H9 (cell line): ENCODE measurements at regions not wholly inside any gene's neighbourhood (a gene's known extent, or its start where the extent isn't known, plus 50 kb on each side); places are given as distances from the start of the nearest gene placed in this dataset.

Experiments
- DNase-seq: peaks from one replicate; pipeline ENCODE4 v3.0.0-alpha.2; 2017
- H2AFZ ChIP-seq: one replicate; pipeline ENCODE4 v1.6.1; 2013; ENCODE audit warnings: mild to moderate bottlenecking, low read length, control low read depth, moderate library complexity
- H2AK5ac ChIP-seq: 2 replicates; pipeline ENCODE4 v1.6.1; 2013; ENCODE audit warnings: low read length, control low read depth, mixed read lengths; ENCODE audit not compliant: insufficient read length
- H2BK120ac ChIP-seq: one replicate; pipeline ENCODE4 v1.6.1; 2013; ENCODE audit warnings: low read depth, mild to moderate bottlenecking, low read length, control low read depth, inconsistent platforms; ENCODE audit not compliant: poor library complexity, severe bottlenecking
- H2BK12ac ChIP-seq: 2 replicates; pipeline ENCODE4 v1.6.1; 2013; ENCODE audit warnings: low read length, control low read depth, mixed read lengths, low read depth; ENCODE audit not compliant: insufficient read length
- H2BK15ac ChIP-seq: 2 replicates; pipeline ENCODE4 v1.6.1; 2013; ENCODE audit warnings: low read depth, low read length, control low read depth
- H2BK20ac ChIP-seq: one replicate; pipeline ENCODE4 v1.6.1; 2013; ENCODE audit warnings: low read depth, mild to moderate bottlenecking, low read length, control low read depth, inconsistent platforms; ENCODE audit not compliant: poor library complexity, severe bottlenecking
- H2BK5ac ChIP-seq: 2 replicates; pipeline ENCODE4 v1.6.1; 2013; ENCODE audit warnings: low read length, control low read depth, mixed read lengths; ENCODE audit not compliant: insufficient read length
- H3K14ac ChIP-seq: 2 replicates; pipeline ENCODE4 v1.6.1; 2013; ENCODE audit warnings: low read length, control low read depth; ENCODE audit not compliant: insufficient read depth
- H3K18ac ChIP-seq: 2 replicates; pipeline ENCODE4 v1.6.1; 2013; ENCODE audit warnings: low read depth, mild to moderate bottlenecking, mixed read lengths, low read length, control low read depth; ENCODE audit not compliant: insufficient read length
- H3K23ac ChIP-seq: 2 replicates; pipeline ENCODE4 v1.6.1; 2013; ENCODE audit warnings: low read length, control low read depth, mixed read lengths, low read depth; ENCODE audit not compliant: insufficient read length
- H3K23me2 ChIP-seq: 2 replicates; pipeline ENCODE4 v1.6.1; 2013; ENCODE audit warnings: low read depth, mild to moderate bottlenecking, mixed read lengths, low read length, control low read depth; ENCODE audit not compliant: insufficient read length, poor library complexity, severe bottlenecking
- H3K27ac ChIP-seq: 2 replicates; pipeline ENCODE4 v1.5.1; 2013; ENCODE audit warnings: low read length, control low read depth, mixed read lengths, low read depth; ENCODE audit not compliant: insufficient read length
- H3K27me3 ChIP-seq: 2 replicates; pipeline ENCODE4 v1.6.1; 2013; ENCODE audit warnings: low read length, control low read depth, inconsistent platforms; ENCODE audit not compliant: insufficient read depth
- H3K4ac ChIP-seq: 2 replicates; pipeline ENCODE4 v1.6.1; 2013; ENCODE audit warnings: low read depth, mild to moderate bottlenecking, control low read depth, inconsistent platforms, low read length, moderate library complexity
- H3K4me1 ChIP-seq: 2 replicates; pipeline ENCODE4 v1.6.1; 2013; ENCODE audit warnings: low read length, control low read depth, inconsistent platforms; ENCODE audit not compliant: insufficient read depth
- H3K4me2 ChIP-seq: 2 replicates; pipeline ENCODE4 v1.6.1; 2013; ENCODE audit warnings: low read length, control low read depth, mixed read lengths; ENCODE audit not compliant: insufficient read length, insufficient read depth
- H3K56ac ChIP-seq: 2 replicates; pipeline ENCODE4 v1.6.1; 2013; ENCODE audit warnings: low read depth, mild to moderate bottlenecking, mixed read lengths, low read length, control low read depth; ENCODE audit not compliant: insufficient read length
- H3K79me1 ChIP-seq: 2 replicates; pipeline ENCODE4 v1.6.1; 2013; ENCODE audit warnings: low read depth, mild to moderate bottlenecking, moderate library complexity, low read length, control low read depth, inconsistent platforms; ENCODE audit not compliant: insufficient read depth, poor library complexity, severe bottlenecking
- H3K79me2 ChIP-seq: 2 replicates; pipeline ENCODE4 v1.6.1; 2013; ENCODE audit warnings: low read length, control low read depth, inconsistent platforms; ENCODE audit not compliant: insufficient read depth
- H3K9ac ChIP-seq: 2 replicates; pipeline ENCODE4 v1.6.1; 2013; ENCODE audit warnings: low read length, control low read depth, mixed read lengths; ENCODE audit not compliant: insufficient read length; ENCODE audit errors: extremely low read depth
- H3K9me3 ChIP-seq: one replicate; pipeline ENCODE4 v1.6.1; 2013; ENCODE audit warnings: low read depth, low read length, inconsistent platforms; ENCODE audit not compliant: control insufficient read depth
- H3T11ph ChIP-seq: one replicate; pipeline ENCODE4 v1.6.1; 2013; ENCODE audit warnings: mild to moderate bottlenecking, low read length, control low read depth, inconsistent platforms
- H4K20me1 ChIP-seq: one replicate; pipeline ENCODE4 v1.6.1; 2013; ENCODE audit not compliant: control insufficient read depth, insufficient read length, insufficient read depth
- H4K5ac ChIP-seq: 2 replicates; pipeline ENCODE4 v1.6.1; 2013; ENCODE audit warnings: low read depth, mild to moderate bottlenecking, mixed read lengths, low read length, control low read depth; ENCODE audit not compliant: insufficient read length
- H4K8ac ChIP-seq: replicated peaks from 2 replicates; pipeline ENCODE4 v1.6.1; 2013; ENCODE audit warnings: low read length, control low read depth, mixed read lengths, low read depth; ENCODE audit not compliant: insufficient read length
- H4K91ac ChIP-seq: 2 replicates; pipeline ENCODE4 v1.6.1; 2013; ENCODE audit warnings: low read depth, mild to moderate bottlenecking, moderate library complexity, mixed read lengths, low read length, control low read depth; ENCODE audit not compliant: insufficient read length
- H3K27ac Mint-ChIP-seq, 3 experiments: 2 replicates in 2 of 3; 3 replicates in 1 of 3; pipeline ENCODE4 v1.8.0; 2020 to 2021; ENCODE audit warnings: mixed read lengths in 3 of 3, mild to moderate bottlenecking in 1 of 3, moderate library complexity in 1 of 3
- H3K27me3 Mint-ChIP-seq: 2 replicates; pipeline ENCODE4 v1.8.0; 2021; ENCODE audit warnings: low read depth, mild to moderate bottlenecking, moderate library complexity, mixed read lengths
- H3K36me3 Mint-ChIP-seq, 3 experiments: 2 replicates in 2 of 3; 3 replicates in 1 of 3; pipeline ENCODE4 v1.8.0; 2020 to 2021; ENCODE audit warnings: low read depth in 3 of 3, mixed read lengths in 3 of 3; ENCODE audit not compliant: insufficient read depth in 1 of 3
- H3K4me1 Mint-ChIP-seq, 2 experiments: 2 replicates each; pipeline ENCODE4 v1.8.0; 2020; ENCODE audit warnings: mixed read lengths in 2 of 2
- H3K4me3 Mint-ChIP-seq, 2 experiments: 2 replicates in 1 of 2; 3 replicates in 1 of 2; pipeline ENCODE4 v1.8.0; 2020 to 2021; ENCODE audit warnings: mild to moderate bottlenecking in 2 of 2, mixed read lengths in 2 of 2, moderate library complexity in 1 of 2
- H3K9me3 Mint-ChIP-seq, 2 experiments: 2 replicates in 1 of 2; 3 replicates in 1 of 2; pipeline ENCODE4 v1.8.0; 2020; ENCODE audit warnings: mild to moderate bottlenecking in 2 of 2, mixed read lengths in 2 of 2, moderate library complexity in 1 of 2
- CTCF ChIP-seq: fragments of 200-600 bp; sonication (generic); conservative IDR thresholded peaks from 3 replicates; pipeline ENCODE4 v1.8.0; 2021; ENCODE audit warnings: antibody characterized with exemption, mild to moderate bottlenecking
- WGBS: extraction: QIAGEN DNeasy Blood & Tissue Kit; methylation state at CpG from one replicate; pipeline ENCODE4 v1.1.7; 2013; ENCODE audit warnings: missing lambda C conversion rate, low lambda C conversion rate, mixed read lengths; ENCODE audit not compliant: insufficient read length; ENCODE audit errors: extremely low coverage; 5-methylcytosine and 5-hydroxymethylcytosine counted together

- no peaks in the 10 kb centered on the region for H3K79me1 ChIP-seq
- Mint-ChIP-seq H3K36me3 (no peaks in the 10 kb centered on the region; a peak in 1 of 7 replicates), H3K27ac (no peak overlapping the region), H3K9me3 (no peaks in the 10 kb centered on the region), H3K4me1 (peaks cover 16 to 22% of the 10 kb centered on the region in 2 experiments), H3K27me3 (no peaks in the 10 kb centered on the region), H3K4me3 (no peak overlapping the region)
- H2AK5ac ChIP-seq, result no peak overlapping the region
- no CpG with 5 or more reads among the region's 3 CpGs for WGBS
- H3K27ac ChIP-seq, result no peak overlapping the region
- no peak overlapping the region for H3K4ac ChIP-seq
- H3K18ac ChIP-seq, result no peak overlapping the region
- no peaks in the 10 kb centered on the region for H3K23me2 ChIP-seq
- H4K8ac ChIP-seq, result no peak overlapping the region
- H3K9ac ChIP-seq, result no peak overlapping the region
- no peaks in the 10 kb centered on the region for H3K79me2 ChIP-seq
- peak; percentile 44; the same call in 2 of the 3 replicates for TF ChIP-seq CTCF
- no peaks in the 10 kb centered on the region for H4K20me1 ChIP-seq
- no peak overlapping the region for H4K91ac ChIP-seq
- H3K9me3 ChIP-seq, result no peaks in the 10 kb centered on the region
- H2BK12ac ChIP-seq, result no peak overlapping the region
- H3K4me1 ChIP-seq, result no peaks in the 10 kb centered on the region
- H2AFZ ChIP-seq, result no peak overlapping the region
- H3K56ac ChIP-seq, result no peak overlapping the region
- H2BK20ac ChIP-seq, result no peak overlapping the region
- H3T11ph ChIP-seq, result no peak overlapping the region
- H3K23ac ChIP-seq, result no peak overlapping the region
- no peak overlapping the region for H2BK120ac ChIP-seq
- H3K14ac ChIP-seq, result no peak overlapping the region
- H2BK5ac ChIP-seq, result no peak overlapping the region
- no peak overlapping the region for H4K5ac ChIP-seq
- no peak overlapping the region for H2BK15ac ChIP-seq
- DNase-seq, result no peak
- no peak overlapping the region for H3K4me2 ChIP-seq
- no peaks in the 10 kb centered on the region for H3K27me3 ChIP-seq
Measured at GRCh38 chr1:199675937-199676336, 351.6 kb upstream of the NR5A2 start.
